Activated CD4-positive, alpha-beta T cell treated with anti-CD3 and anti-CD28 coated beads, Interleukin-2, amount 50 U/mL, for 16 hours (primary cell): ENCODE measurements at regions not wholly inside any gene's neighbourhood (a gene's known extent, or its start where the extent isn't known, plus 50 kb on each side); places are given as distances from the start of the nearest gene placed in this dataset.
"Not testable (repeated sequence)": the region's sequence is repeated elsewhere in the genome, so short reads cannot be mapped to it uniquely, and the experiment has no call there.

ENCODE experiments used
- DNase-seq: peaks from one replicate; pipeline ENCODE4 v3.0.0-alpha.2; 2020

DNA sequence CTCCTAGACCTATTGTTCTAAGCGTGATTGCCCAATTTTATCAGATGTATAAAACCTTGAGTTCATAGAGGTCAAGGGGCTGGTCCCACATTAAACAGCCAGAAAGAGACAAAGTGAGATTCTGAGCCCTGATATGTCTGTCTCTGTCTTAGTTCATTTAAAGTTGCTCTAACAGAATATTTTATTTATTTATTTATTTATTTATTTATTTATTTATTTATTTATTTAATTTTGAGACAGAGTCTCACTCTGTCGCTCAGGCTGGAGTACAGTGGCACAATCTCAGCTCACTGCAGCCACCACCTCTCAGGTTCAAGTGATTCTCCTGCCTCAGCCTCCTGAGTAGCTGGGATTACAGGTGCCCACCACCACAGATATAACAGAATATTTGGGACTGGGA is 1999.6 kb upstream of the WWC1 start:
- not testable (repeated sequence) for DNase-seq

DNA sequence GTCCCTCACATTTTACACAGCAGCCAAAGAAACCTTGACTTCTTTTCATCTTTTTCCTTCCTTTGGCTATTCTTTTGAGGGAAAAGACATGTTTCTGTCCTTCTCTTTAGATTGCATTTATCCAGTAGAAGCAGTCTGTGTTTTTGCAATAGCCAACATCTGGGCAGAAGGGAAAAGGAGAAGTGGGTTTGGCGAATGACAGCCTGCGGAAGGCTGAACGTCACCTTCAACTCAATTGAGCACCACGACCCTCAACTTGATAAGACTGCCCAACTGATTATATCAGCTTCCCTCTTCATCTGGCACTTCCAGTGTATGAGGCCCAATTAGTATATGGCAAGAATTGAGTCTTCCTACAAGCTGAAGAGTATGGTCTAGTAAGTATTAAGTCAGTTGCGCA is 1997.6 kb upstream of the WWC1 start:
- no peak for DNase-seq

GRCh38 chr5:166302166-166302565 is 1989.3 kb upstream of the WWC1 start:
- no peak for DNase-seq

GRCh38 chr5:166317425-166317824 is 1974.0 kb upstream of the WWC1 start:
- no peak for DNase-seq

DNA sequence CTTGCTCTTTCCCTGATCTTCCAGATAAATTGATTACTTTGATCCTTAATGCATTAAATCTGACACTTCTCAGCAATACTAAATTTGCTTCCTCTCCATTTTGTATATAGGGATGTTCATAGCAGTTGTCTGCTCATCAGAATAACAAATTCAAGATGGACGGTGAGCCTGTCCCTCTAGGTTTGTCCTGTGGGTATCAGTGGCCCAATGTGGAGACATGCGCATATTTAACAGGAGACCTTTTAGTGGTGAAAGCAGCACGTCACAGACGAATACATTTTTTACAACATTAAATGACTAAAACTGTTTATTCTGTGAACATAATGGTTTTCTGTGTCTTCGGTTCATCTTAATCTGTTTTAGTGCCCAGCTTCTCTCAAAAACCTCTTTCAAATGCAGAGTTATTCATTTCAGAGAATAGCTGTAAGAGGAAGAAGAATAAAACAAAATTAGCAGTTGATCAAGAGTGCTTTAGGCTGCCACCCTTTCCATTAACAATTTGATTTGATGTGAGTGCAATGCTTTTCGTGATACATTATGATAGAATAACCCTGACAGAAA is 1970.4 kb upstream of the WWC1 start:
- DNase-seq: no peak

- DNase-seq: no peak
Measured at GRCh38 chr5:166324372-166324771, 1967.1 kb upstream of the WWC1 start.

- no peak for DNase-seq
Measured at GRCh38 chr5:166329149-166329800, 1962.2 kb upstream of the WWC1 start.

- no peak for DNase-seq
Measured at GRCh38 chr5:166330036-166330435, 1961.4 kb upstream of the WWC1 start.

DNA sequence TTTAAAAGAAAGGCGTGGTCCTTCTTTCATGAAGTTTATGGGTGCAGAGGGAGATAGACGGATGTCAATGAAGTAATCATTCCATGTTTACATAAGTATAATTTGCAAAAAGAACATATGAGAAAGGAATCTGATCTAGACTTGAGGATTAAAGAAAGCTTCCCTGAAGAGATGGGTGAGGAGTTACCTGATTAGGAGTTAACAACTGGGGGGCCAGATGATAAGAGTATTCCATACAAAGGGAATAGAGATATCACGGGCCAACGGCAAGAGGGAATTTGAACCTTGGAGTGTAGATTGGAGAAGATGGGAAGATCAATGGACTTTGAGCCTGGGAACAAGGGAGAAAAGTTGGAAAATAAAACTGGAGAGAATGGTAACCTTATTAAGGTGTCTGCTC is 1959.9 kb upstream of the WWC1 start:
- no peak for DNase-seq

DNA sequence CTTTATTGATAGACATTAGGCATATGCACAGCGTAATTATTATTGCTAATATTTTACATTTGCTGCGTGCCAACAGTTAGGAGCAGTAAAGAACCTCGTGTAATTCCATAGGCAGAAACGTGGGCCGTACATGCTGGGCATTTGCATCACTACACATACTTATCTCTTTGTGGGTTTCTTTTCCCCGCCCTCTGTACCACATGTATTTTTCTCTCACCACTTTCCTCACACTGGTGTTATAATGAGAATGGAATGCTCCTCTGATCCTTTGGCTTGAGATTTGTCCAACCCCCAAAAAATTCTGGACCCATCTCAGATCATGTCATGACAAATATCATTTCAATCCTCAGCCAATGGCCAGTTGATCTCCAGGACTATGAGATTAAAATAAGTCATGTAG is 1952.6 kb upstream of the WWC1 start:
- DNase-seq: no peak

DNA sequence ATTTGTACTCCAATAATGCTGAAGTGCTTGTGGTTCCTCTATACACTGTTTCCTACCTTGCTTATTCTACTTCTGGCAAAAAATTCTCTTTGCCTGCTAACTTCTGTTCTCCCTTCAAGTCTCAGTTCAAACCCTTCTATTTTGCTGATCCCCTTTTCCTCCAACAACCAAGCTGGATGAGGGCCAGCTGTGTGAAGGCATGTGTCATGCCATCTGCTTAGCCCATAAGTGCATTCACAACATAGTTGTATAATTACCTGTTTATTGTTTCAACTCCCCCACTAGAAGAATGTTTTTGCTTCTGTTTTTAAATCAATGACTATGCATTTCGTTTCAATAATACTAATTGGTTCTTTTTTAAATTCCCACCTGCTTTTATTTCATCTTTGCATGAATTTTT is 1951.4 kb upstream of the WWC1 start:
- no peak for DNase-seq

DNA sequence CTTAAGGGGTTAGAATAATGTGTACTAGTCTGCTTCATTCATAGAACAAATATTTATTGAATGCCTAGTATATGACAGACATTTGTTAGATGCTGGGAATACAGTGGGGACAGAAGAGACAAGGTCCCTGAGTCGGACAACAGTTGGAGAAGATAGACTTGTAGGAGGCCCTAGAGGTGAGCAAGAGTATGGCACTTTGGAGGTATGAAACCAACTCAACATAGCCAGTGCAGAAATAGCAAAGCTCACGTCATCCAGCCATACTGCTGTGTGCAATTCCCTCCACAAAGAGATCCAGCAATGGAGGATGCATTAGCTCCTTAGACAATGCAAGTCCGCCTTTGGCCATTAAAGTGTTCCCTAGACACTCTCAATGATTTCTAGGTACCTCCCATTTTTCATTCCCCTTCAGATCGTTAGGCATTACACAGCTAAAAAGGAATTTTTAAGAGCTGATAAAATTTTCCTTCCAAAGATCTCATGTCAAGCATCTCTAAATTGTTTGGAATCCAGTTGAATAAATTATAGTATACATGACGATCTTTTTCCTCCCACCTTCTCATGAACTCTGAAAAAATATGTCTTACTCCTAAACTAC is 1949.6 kb upstream of the WWC1 start:
- no peak for DNase-seq

DNA sequence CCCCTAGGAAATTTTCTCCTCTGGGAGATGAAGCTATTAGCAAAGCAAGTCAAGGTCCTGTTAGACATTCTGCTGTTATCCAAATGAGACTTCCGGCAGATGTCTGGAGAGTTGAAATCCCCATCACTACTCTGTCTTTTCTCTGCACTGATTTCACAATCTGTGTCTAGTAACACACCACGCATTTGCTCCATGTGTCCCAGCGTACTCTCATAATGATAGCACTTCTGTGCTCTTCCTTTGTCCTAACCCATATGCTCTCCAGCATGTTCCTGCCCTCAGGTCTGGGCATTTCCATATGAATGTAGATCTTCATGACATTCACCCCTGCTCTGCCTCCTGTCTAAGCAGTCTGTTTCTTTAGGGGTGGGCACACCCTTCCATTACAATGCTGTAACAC is 1949.0 kb upstream of the WWC1 start:
- DNase-seq: no peak

DNA sequence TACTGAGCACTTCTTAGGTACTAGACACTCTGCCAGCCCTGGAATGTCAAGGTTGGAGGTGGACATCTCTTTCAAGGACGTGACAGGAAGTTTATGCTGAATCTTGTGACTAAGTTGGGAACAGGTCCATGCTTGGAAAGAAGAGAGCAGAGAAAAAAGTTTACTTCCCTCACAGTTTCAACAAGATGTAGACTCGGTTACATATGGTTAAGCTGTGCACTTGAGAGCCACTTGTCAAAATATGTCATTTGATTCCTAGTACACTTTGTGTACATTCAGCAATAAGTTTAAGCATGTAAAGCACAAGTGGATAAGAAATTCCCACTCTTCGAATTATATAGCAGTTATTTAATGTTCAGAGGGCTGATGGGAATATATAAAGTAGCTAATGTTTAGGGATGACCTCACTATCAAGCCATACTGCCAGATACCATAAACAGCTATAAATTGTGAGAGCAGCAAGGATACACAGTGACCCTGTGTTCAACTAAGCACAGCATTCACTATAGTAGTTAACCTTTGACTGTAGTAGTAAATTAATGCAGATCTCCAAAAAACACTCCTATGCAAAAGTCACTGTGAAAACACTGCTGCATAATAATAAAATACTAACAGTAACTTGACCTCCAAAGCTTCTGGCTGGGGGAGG is 1944.6 kb upstream of the WWC1 start:
- DNase-seq: no peak

- no peak for DNase-seq
Measured at GRCh38 chr5:166349046-166349445, 1942.4 kb upstream of the WWC1 start.

- no peak for DNase-seq
Measured at GRCh38 chr5:166353580-166353979, 1937.9 kb upstream of the WWC1 start.

DNA sequence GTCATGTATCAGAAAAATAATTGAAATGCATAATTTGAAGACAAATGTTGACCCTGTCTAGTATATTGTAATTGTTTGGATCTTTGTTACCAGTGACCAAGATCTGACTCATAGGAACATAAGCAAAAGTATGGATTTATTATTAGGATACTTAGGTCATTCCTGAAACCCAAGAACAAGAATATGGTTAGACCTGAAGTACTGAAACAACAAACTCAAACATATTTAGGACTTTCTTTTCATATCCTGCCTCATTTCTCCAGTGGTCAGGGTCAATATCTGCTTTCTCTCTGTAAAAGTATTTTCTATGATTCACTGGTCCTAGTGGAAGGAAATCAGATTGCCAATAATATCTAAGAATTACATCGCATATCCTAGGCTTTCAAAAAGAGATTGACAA is 1937.1 kb upstream of the WWC1 start:
- no peak for DNase-seq

- no peak for DNase-seq
Measured at GRCh38 chr5:166356096-166356495, 1935.3 kb upstream of the WWC1 start.

DNA sequence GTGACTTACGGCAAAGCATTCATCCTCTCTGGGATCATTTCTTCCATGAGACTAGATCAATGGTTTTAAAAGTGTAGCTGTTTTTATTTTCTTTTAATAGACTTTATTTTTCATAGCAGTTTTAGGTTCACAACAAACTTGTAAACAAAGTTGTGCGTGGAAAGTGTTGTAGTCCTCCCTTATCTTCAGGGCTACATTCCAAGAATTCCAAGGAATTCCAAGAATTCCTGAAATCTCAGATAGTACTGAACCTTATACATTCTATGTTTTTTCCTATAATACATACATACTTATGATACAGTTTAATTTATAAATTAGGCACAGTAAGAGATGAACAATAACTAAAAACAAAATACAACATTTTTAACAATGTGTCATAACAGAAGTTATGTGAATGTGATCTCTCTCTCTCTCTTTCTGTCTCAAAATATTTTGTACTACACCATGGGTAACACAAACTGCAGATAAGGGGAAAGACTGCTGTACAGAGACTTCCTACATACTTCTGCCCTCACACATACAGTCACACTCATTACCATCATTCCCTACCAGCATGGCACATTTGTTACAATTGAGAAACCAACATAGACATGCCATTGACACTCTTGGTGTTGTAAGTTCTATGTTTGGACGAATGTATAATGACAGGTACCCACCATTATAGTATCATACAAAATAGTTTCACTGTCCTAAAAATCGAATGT is 1933.2 kb upstream of the WWC1 start:
- no peak for DNase-seq

GRCh38 chr5:166363087-166363760 is 1928.2 kb upstream of the WWC1 start:
- DNase-seq: no peak

- no peak for DNase-seq
Measured at GRCh38 chr5:166365164-166365563, 1926.3 kb upstream of the WWC1 start.

DNA sequence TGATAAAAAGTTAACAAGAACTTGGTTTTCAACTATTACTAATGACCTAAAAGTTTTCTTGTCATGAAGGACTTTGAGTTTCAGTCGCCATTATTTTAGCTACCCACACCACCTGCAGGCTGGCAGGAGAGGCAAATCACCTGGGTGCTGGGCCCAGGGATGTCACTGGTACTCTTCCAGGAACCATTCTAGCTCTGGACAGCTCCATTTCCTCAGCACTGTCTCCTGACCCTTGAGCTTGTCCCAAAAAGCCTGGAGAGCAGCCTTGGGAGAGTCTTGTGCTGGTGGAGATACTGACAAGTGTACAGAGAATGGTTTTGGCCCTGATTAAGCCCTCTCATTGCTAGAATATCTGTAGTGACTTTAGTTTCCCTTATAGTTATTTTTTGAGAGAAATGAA is 1924.1 kb upstream of the WWC1 start:
- no peak for DNase-seq

DNA sequence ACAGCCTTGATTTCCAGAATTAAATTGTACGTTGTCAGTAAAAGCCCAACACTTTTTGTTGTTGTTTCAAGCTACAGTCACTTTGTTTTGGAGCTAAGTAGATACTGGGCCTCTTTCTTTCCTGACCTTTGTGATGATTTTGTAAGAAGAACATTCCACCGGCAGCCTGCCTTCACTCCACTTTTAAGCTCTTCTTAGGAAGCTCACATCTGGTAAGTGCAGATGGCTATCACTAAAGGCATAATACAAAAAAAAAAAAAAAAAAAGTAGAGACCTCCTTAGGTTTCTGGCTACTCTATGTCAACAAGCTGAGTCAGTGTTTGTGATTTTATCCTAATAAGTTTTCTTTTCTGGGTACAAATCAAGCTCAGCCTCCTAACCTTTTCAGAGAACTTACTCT is 1922.1 kb upstream of the WWC1 start:
- DNase-seq: no peak
